ENCODE measurements at regions not wholly inside any gene's neighbourhood (a gene's known extent, or its start where the extent isn't known, plus 50 kb on each side); places are given as distances from the start of the nearest gene placed in this dataset.

DNA sequence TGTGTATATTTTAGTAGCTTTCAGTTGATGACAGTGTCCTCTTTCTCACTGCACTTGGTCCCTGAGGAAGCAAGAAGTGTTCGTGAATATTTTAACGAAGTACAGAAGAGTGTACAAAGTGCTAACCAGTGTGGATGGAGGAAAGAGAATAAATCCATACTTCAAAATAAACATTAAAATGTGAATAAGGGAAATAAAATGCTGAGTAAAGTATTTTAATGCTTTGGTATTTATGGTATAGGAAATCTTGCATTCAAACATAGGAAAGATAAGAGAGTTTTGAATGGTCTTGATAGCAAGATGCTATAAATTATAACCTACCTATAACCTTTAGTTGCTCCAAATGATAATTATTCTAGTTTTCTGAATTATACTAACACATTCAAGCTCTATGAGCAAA is 493.4 kb upstream of the EYS start:
- TF ChIP-seq, protein P1, sequence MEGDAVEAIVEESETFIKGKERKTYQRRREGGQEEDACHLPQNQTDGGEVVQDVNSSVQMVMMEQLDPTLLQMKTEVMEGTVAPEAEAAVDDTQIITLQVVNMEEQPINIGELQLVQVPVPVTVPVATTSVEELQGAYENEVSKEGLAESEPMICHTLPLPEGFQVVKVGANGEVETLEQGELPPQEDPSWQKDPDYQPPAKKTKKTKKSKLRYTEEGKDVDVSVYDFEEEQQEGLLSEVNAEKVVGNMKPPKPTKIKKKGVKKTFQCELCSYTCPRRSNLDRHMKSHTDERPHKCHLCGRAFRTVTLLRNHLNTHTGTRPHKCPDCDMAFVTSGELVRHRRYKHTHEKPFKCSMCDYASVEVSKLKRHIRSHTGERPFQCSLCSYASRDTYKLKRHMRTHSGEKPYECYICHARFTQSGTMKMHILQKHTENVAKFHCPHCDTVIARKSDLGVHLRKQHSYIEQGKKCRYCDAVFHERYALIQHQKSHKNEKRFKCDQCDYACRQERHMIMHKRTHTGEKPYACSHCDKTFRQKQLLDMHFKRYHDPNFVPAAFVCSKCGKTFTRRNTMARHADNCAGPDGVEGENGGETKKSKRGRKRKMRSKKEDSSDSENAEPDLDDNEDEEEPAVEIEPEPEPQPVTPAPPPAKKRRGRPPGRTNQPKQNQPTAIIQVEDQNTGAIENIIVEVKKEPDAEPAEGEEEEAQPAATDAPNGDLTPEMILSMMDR (conservative IDR thresholded peaks at IDR 0.05; ENCODE audit: low read depth, low read length): no peak
- TF ChIP-seq EZH2 (IDR thresholded peaks at IDR 0.05; ENCODE audit: borderline replicate concordance, low read depth, low read length, poor library complexity, severe bottlenecking): no peak

Measured in A673 (cell line).